ENCODE measurements at regions not wholly inside any gene's neighbourhood (a gene's known extent, or its start where the extent isn't known, plus 50 kb on each side); places are given as distances from the start of the nearest gene placed in this dataset.

DNA sequence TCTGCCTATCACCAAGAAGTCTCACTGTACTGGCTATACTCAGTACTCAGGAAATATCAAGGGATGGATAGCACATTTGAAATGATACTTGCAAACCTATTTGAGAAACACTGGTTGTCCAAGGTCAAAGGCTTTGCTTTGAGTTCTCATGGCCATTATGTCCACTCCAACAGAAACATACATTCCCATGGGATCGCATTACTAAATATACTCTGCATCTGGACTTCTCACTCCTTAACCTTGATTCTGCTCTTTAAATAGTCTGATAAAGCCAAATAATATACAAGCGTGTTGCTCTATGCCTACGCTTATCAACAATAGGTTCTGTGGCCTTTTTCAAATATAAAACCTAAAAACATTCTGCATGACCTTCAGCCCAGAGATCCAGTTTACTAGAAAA is 1054.8 kb downstream of the MRPL39 start:
- H3K27me3 ChIP-seq (ENCODE audit: control insufficient read depth, insufficient read depth, low read length): no peaks in the 10 kb centered on the region
- DNase-seq (no peak), ATAC-seq (ENCODE audit: low read depth) (no peak)
- H2AFZ ChIP-seq (replicated peaks; ENCODE audit: low read length, poor library complexity): no peak overlapping the region
- in situ Hi-C loops (cut with MboI; ENCODE audit: low sequenced_read_pairs) (no loop called here), intact Hi-C loops (cut with micrococcal nuclease) (no loop called here), dilution Hi-C loops (cut with HindIII; ENCODE audit: low sequenced_read_pairs, unreplicated experiment) (no loop called here)
- H3K27ac ChIP-seq (ENCODE audit: insufficient read depth, low read length): no peak overlapping the region
- H3K9ac ChIP-seq (ENCODE audit: low read depth, low read length): no peak overlapping the region
- no peak overlapping the region for H3K56ac ChIP-seq (ENCODE audit: extremely low read depth, insufficient read depth, low read length)
- ChIA-PET POLR2A (ENCODE audit: unreplicated experiment) (no interaction called here), CTCF (no interaction called here)
- H2AK5ac ChIP-seq (ENCODE audit: low read depth, low read length): no peak overlapping the region
- H3K4me3 ChIP-seq (ENCODE audit: insufficient read depth, low read depth, low read length): no peak overlapping the region
- H3K4ac ChIP-seq (ENCODE audit: low read depth, low read length): no peak overlapping the region
- H2BK5ac ChIP-seq (ENCODE audit: low read depth, low read length, poor library complexity, severe bottlenecking): no peak overlapping the region
- H4K20me1 ChIP-seq (ENCODE audit: insufficient read depth, low read length): no peaks in the 10 kb centered on the region
- H3K23ac ChIP-seq (ENCODE audit: low read depth, low read length): no peak overlapping the region
- no peak overlapping the region for H3K4me2 ChIP-seq (ENCODE audit: low read depth, low read length)
- no CpG with 5 or more reads among the region's 3 CpGs for WGBS, 2 experiments (ENCODE audit: extremely low coverage in 2 of 2, insufficient read length in 1 of 2)
- H3K36me3 ChIP-seq (ENCODE audit: control insufficient read depth, insufficient read depth, low read length): no peaks in the 10 kb centered on the region
- no peak overlapping the region for H3K18ac ChIP-seq (ENCODE audit: low read depth, low read length)
- no peak overlapping the region for H2BK15ac ChIP-seq (ENCODE audit: low read depth, low read length)
- no peak overlapping the region for H2BK120ac ChIP-seq (ENCODE audit: low read depth, low read length)
- H3K9me3 ChIP-seq (ENCODE audit: control insufficient read depth, insufficient read depth, low read length): peaks cover 9% of the 10 kb centered on the region; the same call in 1 of the 2 replicates
- TF ChIP-seq MXI1 (IDR thresholded peaks at IDR 0.05; ENCODE audit: borderline replicate concordance, low read depth, low read length) (no peak), RFX5 (IDR thresholded peaks at IDR 0.05; ENCODE audit: low read depth, low read length) (no peak), POLR2A (IDR thresholded peaks at IDR 0.05; ENCODE audit: low read depth, low read length) (no peak), RAD21 (IDR thresholded peaks at IDR 0.05; ENCODE audit: low read length) (no peak), USF2 (IDR thresholded peaks at IDR 0.05; ENCODE audit: low read depth, low read length) (no peak), CTCF (conservative IDR thresholded peaks at IDR 0.05; ENCODE audit: low read depth, low read length) (no peak), RCOR1 (IDR thresholded peaks at IDR 0.05; ENCODE audit: insufficient replicate concordance, low read length) (no peak), CEBPB (IDR thresholded peaks at IDR 0.05; ENCODE audit: low read depth, low read length) (no peak), NFE2L2 (IDR thresholded peaks at IDR 0.05; ENCODE audit: low read depth, low read length) (no peak), BHLHE40 (IDR thresholded peaks at IDR 0.05; ENCODE audit: low read depth, low read length) (no peak), MAZ (IDR thresholded peaks at IDR 0.05; ENCODE audit: borderline replicate concordance, low read depth, low read length) (no peak), CHD1 (IDR thresholded peaks at IDR 0.05; ENCODE audit: low read depth, low read length) (no peak), SMC3 (IDR thresholded peaks at IDR 0.05; ENCODE audit: low read depth, low read length) (no peak), ELK1 (IDR thresholded peaks at IDR 0.05; ENCODE audit: borderline replicate concordance, low read depth, low read length) (no peak), MAFK (IDR thresholded peaks at IDR 0.05; ENCODE audit: low read depth, low read length) (no peak), FOS (IDR thresholded peaks at IDR 0.05; ENCODE audit: low read depth, low read length) (no peak)
- no peak overlapping the region for H3K14ac ChIP-seq (replicated peaks; ENCODE audit: low read depth, low read length)
- H2AK9ac ChIP-seq (replicated peaks; ENCODE audit: low read depth, low read length, poor library complexity): no peak overlapping the region
- no peaks in the 10 kb centered on the region for H3K4me1 ChIP-seq (ENCODE audit: control insufficient read depth, insufficient read depth, low read length)
- H3K79me1 ChIP-seq (ENCODE audit: low read depth in 1 of 2, low read length in 2 of 2): no peaks in the 10 kb centered on the region
- H4K8ac ChIP-seq (ENCODE audit: low read depth in 2 of 2, low read length in 2 of 2): no peak overlapping the region
- BruUV-seq (replicated peaks): no TSS peak
- no peak overlapping the region for H4K5ac ChIP-seq (ENCODE audit: low read depth, low read length)
- no peaks in the 10 kb centered on the region for H3K9me1 ChIP-seq (ENCODE audit: insufficient read depth, low read length)
- H4K91ac ChIP-seq (ENCODE audit: insufficient read depth, low read depth, low read length): no peak overlapping the region
- H2BK20ac ChIP-seq (ENCODE audit: low read depth, low read length): no peak overlapping the region

Measured in IMR-90 (cell line).